K562 (cell line): ENCODE measurements at regions not wholly inside any gene's neighbourhood (a gene's known extent, or its start where the extent isn't known, plus 50 kb on each side); places are given as distances from the start of the nearest gene placed in this dataset.

Source experiments
- DPF2 ChIP-seq: fragments of 450-650 bp; IDR thresholded peaks from 2 replicates; pipeline ENCODE4 v1.6.1; 2016
- GABPA ChIP-seq: fragments of 200-800 bp; sonication (Bioruptor generic); conservative IDR thresholded peaks from 2 replicates; pipeline ENCODE4 v1.6.1; 2016; ENCODE audit warnings: low read depth, missing genetic modification characterization, missing compliant biosample characterization
- HDGF ChIP-seq: fragments of 450-650 bp; IDR thresholded peaks from 2 replicates; pipeline ENCODE4 v1.6.1; 2016
- JUNB ChIP-seq: fragments of 450-650 bp; formaldehyde crosslinking; conservative IDR thresholded peaks from 2 replicates; pipeline ENCODE4 v1.4.0; 2020; ENCODE audit warnings: mild to moderate bottlenecking
- KLF1 ChIP-seq: fragments of 450-650 bp; IDR thresholded peaks from 2 replicates; pipeline ENCODE4 v1.6.1; 2016; ENCODE audit warnings: missing genetic modification characterization, missing compliant biosample characterization
- MBD2 ChIP-seq: sonication (generic); IDR thresholded peaks from 2 replicates; pipeline ENCODE4 v1.6.1; 2016; ENCODE audit warnings: low read depth, borderline replicate concordance
- NFXL1 ChIP-seq: fragments of 450-650 bp; formaldehyde crosslinking; IDR thresholded peaks from 2 replicates; pipeline ENCODE4 v1.4.0; 2021; ENCODE audit warnings: mild to moderate bottlenecking
- NFYB ChIP-seq: IDR thresholded peaks from 2 replicates; pipeline ENCODE4 v1.6.1; 2011; ENCODE audit warnings: mild to moderate bottlenecking, moderate library complexity; ENCODE audit not compliant: insufficient read length; ENCODE audit errors: extremely low read depth
- NR3C1 ChIP-seq: sonication (generic); formaldehyde crosslinking; IDR thresholded peaks from 2 replicates; pipeline ENCODE4 v1.8.1; 2022; ENCODE audit warnings: missing genetic modification reagents
- NUFIP1 ChIP-seq: fragments of 450-650 bp; IDR thresholded peaks from 2 replicates; pipeline ENCODE4 v1.6.1; 2018; ENCODE audit not compliant: partially characterized antibody
- SREBF2 ChIP-seq: sonication (generic); formaldehyde crosslinking; IDR thresholded peaks from 2 replicates; pipeline ENCODE4 v1.4.0; 2020; ENCODE audit warnings: mild to moderate bottlenecking, missing genetic modification reagents
- TGIF2 ChIP-seq: sonication (generic); formaldehyde crosslinking; IDR thresholded peaks from 2 replicates; pipeline ENCODE4 v1.8.1; 2022; ENCODE audit warnings: mild to moderate bottlenecking, missing genetic modification reagents, moderate library complexity
- ZNF239 ChIP-seq: fragments of 250-450 bp; sonication (Bioruptor Pico); IDR thresholded peaks from 2 replicates; pipeline ENCODE4 v1.4.0; 2020; ENCODE audit warnings: mild to moderate bottlenecking
- TF ChIP-seq, protein P1 (sequence below), 3 experiments: IDR thresholded peaks in 2 of 3; conservative IDR thresholded peaks in 1 of 3; 2 replicates each; pipeline ENCODE4 v1.5.1; 2011 to 2012; ENCODE audit warnings: low read length in 3 of 3, mild to moderate bottlenecking in 3 of 3, control low read depth in 2 of 3, improper control_type of control experiment in 1 of 3, inconsistent platforms in 1 of 3, low read depth in 1 of 3, mixed read lengths in 1 of 3, moderate library complexity in 1 of 3; ENCODE audit not compliant: insufficient read depth in 2 of 3

DNA sequence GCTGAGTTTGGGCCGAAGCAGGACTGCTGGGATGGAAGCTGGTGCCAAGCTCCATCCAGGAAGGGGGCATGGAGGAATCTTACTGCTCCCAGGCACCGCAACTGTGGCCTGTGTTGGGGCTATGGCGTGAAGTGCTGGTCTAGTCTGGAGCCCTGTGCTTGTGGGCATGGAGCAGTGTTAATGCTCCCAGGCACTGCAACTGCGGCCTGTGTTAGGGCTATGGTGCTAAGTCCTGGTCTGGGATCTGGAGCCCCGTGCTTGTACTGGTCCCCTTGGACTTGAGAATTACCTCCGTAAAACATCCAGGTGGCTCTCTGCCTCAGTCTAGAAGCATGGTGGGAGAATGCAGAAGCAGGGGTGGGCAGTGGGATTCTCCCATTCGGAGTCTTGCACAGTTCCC is 1379.4 kb upstream of the ACVR2A start:
- no peak for TF ChIP-seq NFYB
- no peak for TF ChIP-seq GABPA (tag)
- no peak for TF ChIP-seq HDGF
- TF ChIP-seq, protein P1, sequence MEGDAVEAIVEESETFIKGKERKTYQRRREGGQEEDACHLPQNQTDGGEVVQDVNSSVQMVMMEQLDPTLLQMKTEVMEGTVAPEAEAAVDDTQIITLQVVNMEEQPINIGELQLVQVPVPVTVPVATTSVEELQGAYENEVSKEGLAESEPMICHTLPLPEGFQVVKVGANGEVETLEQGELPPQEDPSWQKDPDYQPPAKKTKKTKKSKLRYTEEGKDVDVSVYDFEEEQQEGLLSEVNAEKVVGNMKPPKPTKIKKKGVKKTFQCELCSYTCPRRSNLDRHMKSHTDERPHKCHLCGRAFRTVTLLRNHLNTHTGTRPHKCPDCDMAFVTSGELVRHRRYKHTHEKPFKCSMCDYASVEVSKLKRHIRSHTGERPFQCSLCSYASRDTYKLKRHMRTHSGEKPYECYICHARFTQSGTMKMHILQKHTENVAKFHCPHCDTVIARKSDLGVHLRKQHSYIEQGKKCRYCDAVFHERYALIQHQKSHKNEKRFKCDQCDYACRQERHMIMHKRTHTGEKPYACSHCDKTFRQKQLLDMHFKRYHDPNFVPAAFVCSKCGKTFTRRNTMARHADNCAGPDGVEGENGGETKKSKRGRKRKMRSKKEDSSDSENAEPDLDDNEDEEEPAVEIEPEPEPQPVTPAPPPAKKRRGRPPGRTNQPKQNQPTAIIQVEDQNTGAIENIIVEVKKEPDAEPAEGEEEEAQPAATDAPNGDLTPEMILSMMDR (IDR thresholded peaks at IDR 0.05 in 2 of 3, conservative IDR thresholded peaks at IDR 0.05 in 1 of 3; ENCODE audit: insufficient read depth in 2 of 3, low read depth in 1 of 3, low read length in 3 of 3) = no peak
- TF ChIP-seq KLF1 (tag) = no peak
- TF ChIP-seq NFXL1 = no peak
- TF ChIP-seq NR3C1 (CRISPR knock-in tag) = no peak
- no peak for TF ChIP-seq MBD2
- no peak for TF ChIP-seq DPF2
- no peak for TF ChIP-seq SREBF2 (CRISPR knock-in tag)
- no peak for TF ChIP-seq JUNB
- TF ChIP-seq ZNF239 (CRISPR knock-in tag) = no peak
- TF ChIP-seq TGIF2 = no peak
- no peak for TF ChIP-seq NUFIP1
